Ishikawa (cell line): ENCODE measurements at regions not wholly inside any gene's neighbourhood (a gene's known extent, or its start where the extent isn't known, plus 50 kb on each side); places are given as distances from the start of the nearest gene placed in this dataset.

Experiments used
- CEBPB ChIP-seq: IDR thresholded peaks from 2 replicates; pipeline ENCODE4 v1.6.1; 2012
- CREB1 ChIP-seq: IDR thresholded peaks from 2 replicates; pipeline ENCODE4 v1.6.1; 2012; ENCODE audit warnings: low read depth
- EGR1 ChIP-seq: IDR thresholded peaks from 2 replicates; pipeline ENCODE4 v1.6.1; 2012
- EP300 ChIP-seq: IDR thresholded peaks from 2 replicates; pipeline ENCODE4 v1.6.1; 2012; ENCODE audit warnings: borderline replicate concordance
- NFIC ChIP-seq: IDR thresholded peaks from 2 replicates; pipeline ENCODE4 v1.6.1; 2012
- RAD21 ChIP-seq: IDR thresholded peaks from 2 replicates; pipeline ENCODE4 v1.6.1; 2012; ENCODE audit warnings: low read depth
- REST ChIP-seq: IDR thresholded peaks from 2 replicates; pipeline ENCODE4 v1.6.1; 2012; ENCODE audit warnings: low read depth, mild to moderate bottlenecking
- TAF1 ChIP-seq: IDR thresholded peaks from 2 replicates; pipeline ENCODE4 v1.6.1; 2012; ENCODE audit warnings: low read depth, mild to moderate bottlenecking
- TCF12 ChIP-seq: IDR thresholded peaks from 2 replicates; pipeline ENCODE4 v1.6.1; 2012; ENCODE audit warnings: low read depth
- TEAD4 ChIP-seq: IDR thresholded peaks from 2 replicates; pipeline ENCODE4 v1.6.1; 2012
- USF1 ChIP-seq: IDR thresholded peaks from 2 replicates; pipeline ENCODE4 v1.6.1; 2012
- YY1 ChIP-seq: IDR thresholded peaks from 2 replicates; pipeline ENCODE4 v1.6.1; 2012; ENCODE audit warnings: low read depth
- ZBTB7A ChIP-seq: IDR thresholded peaks from 2 replicates; pipeline ENCODE4 v1.6.1; 2012; ENCODE audit warnings: low read depth
- TF ChIP-seq, protein P1 (sequence below): IDR thresholded peaks from 2 replicates; pipeline ENCODE4 v1.6.1; 2012

- TF ChIP-seq USF1 (no peak), REST (no peak), TCF12 (no peak), TAF1 (no peak), YY1 (no peak), TEAD4 (no peak)
- TF ChIP-seq, protein P1, sequence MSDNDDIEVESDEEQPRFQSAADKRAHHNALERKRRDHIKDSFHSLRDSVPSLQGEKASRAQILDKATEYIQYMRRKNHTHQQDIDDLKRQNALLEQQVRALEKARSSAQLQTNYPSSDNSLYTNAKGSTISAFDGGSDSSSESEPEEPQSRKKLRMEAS: no peak
Observed at GRCh38 chr5:129163810-129164378, 69.3 kb downstream of the ISOC1 start.

DNA sequence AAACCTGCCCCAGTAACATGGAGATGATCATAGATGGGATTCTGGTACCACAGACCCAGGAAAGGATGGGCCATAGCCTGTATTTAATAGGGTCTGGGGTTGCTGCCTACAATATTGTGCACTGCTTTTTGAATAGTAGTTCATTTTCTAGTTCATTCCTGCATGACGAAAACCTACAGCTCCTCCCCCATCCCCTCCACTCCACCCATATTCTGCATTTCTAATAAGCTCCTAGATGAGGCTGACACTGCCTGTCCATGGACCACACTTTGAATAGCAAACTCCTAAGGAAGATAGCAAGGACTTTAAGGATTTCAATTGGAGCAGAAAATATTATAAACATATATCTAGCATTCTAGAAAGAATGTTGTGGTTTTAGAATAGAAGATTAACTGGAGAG is 75.5 kb downstream of the ISOC1 start:
- TF ChIP-seq REST (no peak), USF1 (no peak), EGR1 (no peak), EP300 (no peak), TEAD4 (no peak), TCF12 (no peak), CREB1 (no peak), YY1 (no peak), ZBTB7A (no peak), TAF1 (no peak)

DNA sequence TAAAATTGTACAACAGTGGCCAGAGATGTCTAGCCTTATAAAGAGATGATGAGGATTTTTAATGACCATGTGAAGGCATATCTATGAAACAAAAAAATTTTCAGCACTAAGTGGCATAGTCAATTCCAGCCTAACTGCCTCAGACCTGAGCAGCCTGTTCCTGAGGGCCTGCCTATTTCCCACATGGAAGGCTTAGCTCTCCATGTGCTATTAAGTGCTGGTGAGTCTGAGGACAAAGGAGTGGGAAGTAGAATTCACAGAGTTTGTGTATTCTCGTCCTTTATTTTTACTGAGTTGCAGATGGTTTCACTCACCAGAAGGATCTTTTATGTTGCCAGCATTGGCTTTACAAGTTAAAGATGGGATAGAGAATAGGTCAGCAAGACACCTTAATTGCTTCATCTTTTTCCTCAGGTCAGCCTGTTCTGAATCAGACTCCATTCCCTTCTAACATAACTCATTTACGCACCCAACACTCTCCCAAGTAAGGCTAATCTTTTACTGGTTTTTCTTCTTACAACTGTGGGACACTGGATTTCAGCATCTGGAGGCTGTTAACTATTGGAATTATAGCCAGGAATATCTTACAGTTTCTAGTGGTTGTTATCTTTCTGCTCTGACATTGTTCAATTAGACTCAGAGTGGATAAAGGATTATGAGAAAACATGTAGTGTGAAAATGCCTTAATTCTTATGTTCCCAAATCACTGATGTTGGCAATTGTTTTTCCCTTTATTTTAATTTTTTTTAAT is 76.8 kb downstream of the ISOC1 start:
- TF ChIP-seq TAF1: no peak
- no peak for TF ChIP-seq RAD21
- no peak for TF ChIP-seq EP300

- TF ChIP-seq EGR1: no peak
Observed at GRCh38 chr5:129172580-129172979, 78.0 kb downstream of the ISOC1 start.

DNA sequence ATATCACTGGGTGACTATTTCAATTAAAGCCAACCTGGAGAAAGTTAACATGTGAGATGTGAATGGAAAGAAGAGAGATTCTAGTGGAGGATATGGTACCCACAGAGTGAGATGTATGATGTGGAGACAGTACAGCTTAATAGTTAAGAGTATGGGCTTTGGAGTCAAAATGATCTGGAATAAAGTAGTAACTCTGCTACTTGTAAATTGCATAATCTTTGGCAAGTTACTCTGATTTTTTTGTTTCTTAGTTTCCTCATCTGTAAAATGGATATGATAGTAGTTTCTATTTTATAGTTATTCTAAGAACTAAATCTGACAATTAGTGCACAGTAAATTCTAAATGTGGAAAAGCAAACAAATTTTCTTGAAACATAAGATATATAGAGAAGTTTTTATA is 79.2 kb downstream of the ISOC1 start:
- TF ChIP-seq YY1 (no peak), TEAD4 (no peak), USF1 (no peak)
- TF ChIP-seq, protein P1: no peak

DNA sequence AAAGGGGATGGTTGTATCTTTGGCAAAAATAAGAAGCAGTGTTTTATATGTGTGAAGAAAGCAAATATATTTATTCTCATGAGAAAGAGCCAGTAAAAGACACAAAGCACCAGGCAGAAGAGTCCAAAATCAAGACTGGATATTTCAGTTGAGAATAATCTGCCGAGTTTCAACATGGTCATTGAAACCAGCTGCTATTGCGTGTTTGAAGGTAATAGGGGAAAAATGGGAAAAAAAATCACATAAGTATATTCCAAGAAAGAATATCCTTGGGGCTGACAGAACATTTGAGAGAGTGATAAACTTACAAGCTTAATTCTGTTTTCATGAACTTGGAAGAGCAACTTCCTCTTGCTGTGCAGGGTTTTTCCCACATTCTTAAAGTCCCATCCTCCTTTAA is 79.9 kb downstream of the ISOC1 start:
- TF ChIP-seq NFIC (no peak), CEBPB (no peak), TCF12 (no peak), REST (no peak), USF1 (no peak), ZBTB7A (no peak), CREB1 (no peak)
- TF ChIP-seq, protein P1: no peak
